ENCODE measurements at regions not wholly inside any gene's neighbourhood (a gene's known extent, or its start where the extent isn't known, plus 50 kb on each side); places are given as distances from the start of the nearest gene placed in this dataset.

DNA sequence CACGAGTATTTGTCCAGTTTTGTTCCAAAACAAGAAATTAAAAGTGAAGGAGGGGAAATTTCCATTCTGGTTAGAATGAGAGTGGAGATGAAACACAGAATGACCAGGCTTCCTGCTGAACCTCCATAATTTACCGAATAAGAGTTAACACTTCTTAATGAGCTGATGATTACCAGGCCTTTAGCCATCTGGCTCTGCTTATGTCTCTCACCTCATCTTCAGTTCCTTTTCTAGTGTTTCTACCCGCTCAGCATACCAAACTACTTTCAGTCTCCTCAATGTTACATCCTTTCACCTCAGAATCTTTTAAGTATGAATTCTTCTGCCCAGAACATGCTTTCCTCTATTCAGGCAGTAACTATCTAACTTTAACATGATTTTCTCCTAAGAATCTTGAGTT lies 209.0 kb upstream of the RSPO3 start:
- TF ChIP-seq, protein P1, sequence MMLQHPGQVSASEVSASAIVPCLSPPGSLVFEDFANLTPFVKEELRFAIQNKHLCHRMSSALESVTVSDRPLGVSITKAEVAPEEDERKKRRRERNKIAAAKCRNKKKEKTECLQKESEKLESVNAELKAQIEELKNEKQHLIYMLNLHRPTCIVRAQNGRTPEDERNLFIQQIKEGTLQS (IDR thresholded peaks at IDR 0.05): no peak
- TF ChIP-seq RAD21 (IDR thresholded peaks at IDR 0.05; ENCODE audit: low read depth): no peak
- no peak for TF ChIP-seq SP1 (IDR thresholded peaks at IDR 0.05; ENCODE audit: low read depth)
- TF ChIP-seq, protein P2, sequence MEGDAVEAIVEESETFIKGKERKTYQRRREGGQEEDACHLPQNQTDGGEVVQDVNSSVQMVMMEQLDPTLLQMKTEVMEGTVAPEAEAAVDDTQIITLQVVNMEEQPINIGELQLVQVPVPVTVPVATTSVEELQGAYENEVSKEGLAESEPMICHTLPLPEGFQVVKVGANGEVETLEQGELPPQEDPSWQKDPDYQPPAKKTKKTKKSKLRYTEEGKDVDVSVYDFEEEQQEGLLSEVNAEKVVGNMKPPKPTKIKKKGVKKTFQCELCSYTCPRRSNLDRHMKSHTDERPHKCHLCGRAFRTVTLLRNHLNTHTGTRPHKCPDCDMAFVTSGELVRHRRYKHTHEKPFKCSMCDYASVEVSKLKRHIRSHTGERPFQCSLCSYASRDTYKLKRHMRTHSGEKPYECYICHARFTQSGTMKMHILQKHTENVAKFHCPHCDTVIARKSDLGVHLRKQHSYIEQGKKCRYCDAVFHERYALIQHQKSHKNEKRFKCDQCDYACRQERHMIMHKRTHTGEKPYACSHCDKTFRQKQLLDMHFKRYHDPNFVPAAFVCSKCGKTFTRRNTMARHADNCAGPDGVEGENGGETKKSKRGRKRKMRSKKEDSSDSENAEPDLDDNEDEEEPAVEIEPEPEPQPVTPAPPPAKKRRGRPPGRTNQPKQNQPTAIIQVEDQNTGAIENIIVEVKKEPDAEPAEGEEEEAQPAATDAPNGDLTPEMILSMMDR (IDR thresholded peaks at IDR 0.05 in 2 of 3, conservative IDR thresholded peaks at IDR 0.05 in 1 of 3; ENCODE audit: borderline replicate concordance in 1 of 3, insufficient read depth in 1 of 3, low read depth in 2 of 3, low read length in 2 of 3): no peak
- TF ChIP-seq CEBPB (IDR thresholded peaks at IDR 0.05; ENCODE audit: low read depth): no peak
- no peak for TF ChIP-seq POLR2A (IDR thresholded peaks at IDR 0.05; ENCODE audit: borderline replicate concordance, extremely low read depth, insufficient read depth, insufficient read length)
- TF ChIP-seq EZH2 (IDR thresholded peaks at IDR 0.05): no peak
- no peak for TF ChIP-seq ZNF274 (IDR thresholded peaks at IDR 0.05; ENCODE audit: low read depth, low read length)
- TF ChIP-seq POLR2AphosphoS5 (IDR thresholded peaks at IDR 0.05; ENCODE audit: low read depth, low read length): no peak
- TF ChIP-seq, protein P3, sequence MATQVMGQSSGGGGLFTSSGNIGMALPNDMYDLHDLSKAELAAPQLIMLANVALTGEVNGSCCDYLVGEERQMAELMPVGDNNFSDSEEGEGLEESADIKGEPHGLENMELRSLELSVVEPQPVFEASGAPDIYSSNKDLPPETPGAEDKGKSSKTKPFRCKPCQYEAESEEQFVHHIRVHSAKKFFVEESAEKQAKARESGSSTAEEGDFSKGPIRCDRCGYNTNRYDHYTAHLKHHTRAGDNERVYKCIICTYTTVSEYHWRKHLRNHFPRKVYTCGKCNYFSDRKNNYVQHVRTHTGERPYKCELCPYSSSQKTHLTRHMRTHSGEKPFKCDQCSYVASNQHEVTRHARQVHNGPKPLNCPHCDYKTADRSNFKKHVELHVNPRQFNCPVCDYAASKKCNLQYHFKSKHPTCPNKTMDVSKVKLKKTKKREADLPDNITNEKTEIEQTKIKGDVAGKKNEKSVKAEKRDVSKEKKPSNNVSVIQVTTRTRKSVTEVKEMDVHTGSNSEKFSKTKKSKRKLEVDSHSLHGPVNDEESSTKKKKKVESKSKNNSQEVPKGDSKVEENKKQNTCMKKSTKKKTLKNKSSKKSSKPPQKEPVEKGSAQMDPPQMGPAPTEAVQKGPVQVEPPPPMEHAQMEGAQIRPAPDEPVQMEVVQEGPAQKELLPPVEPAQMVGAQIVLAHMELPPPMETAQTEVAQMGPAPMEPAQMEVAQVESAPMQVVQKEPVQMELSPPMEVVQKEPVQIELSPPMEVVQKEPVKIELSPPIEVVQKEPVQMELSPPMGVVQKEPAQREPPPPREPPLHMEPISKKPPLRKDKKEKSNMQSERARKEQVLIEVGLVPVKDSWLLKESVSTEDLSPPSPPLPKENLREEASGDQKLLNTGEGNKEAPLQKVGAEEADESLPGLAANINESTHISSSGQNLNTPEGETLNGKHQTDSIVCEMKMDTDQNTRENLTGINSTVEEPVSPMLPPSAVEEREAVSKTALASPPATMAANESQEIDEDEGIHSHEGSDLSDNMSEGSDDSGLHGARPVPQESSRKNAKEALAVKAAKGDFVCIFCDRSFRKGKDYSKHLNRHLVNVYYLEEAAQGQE (IDR thresholded peaks at IDR 0.05; ENCODE audit: low read depth): no peak
